ENCODE measurements at regions not wholly inside any gene's neighbourhood (a gene's known extent, or its start where the extent isn't known, plus 50 kb on each side); places are given as distances from the start of the nearest gene placed in this dataset.

DNA sequence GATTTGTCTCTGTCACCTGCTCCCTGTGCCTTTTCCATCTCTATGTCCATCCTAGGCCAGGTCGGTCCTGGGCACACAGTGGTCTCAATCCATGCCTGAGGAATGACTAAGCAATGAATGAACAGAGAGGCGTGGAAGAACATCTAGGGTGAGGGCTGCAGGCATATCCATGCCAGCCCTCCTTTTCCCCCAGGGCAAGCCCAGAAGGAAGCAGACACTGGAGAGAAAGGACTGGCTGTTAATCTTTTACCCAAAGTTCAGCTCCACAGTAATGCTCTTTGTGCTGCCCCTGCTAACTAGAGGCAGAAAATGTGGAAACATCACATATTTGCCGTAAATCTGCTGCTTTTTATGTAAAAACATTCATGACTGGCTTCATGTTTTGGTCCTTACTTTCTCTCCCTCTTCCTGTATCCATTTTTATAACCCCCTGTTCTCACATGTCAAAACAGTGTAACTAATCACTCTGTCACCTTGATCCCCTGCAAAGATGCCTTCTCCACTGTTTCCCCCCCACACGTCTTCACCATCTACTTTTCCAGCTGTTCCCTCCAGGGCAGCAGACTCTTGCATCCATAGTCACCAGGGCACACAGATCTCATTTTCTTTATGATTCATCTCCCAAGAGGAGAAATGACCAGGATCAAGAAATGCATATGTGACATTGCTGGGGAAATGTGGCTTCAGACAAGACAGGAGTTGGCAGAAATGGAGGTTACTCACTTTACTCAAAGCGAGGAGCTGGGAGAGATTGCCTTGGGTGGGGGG, 166.4 kb upstream of the PROX1 start:
- FAIRE-seq (no peak), DNase-seq (ENCODE audit: insufficient read length, low spot score) (no peak)

- DNase-seq (ENCODE audit: insufficient read length, low spot score) (no peak), FAIRE-seq (no peak)
These were observed 165.8 kb upstream of the PROX1 start for GRCh38 chr1:213821943-213822334.

DNA sequence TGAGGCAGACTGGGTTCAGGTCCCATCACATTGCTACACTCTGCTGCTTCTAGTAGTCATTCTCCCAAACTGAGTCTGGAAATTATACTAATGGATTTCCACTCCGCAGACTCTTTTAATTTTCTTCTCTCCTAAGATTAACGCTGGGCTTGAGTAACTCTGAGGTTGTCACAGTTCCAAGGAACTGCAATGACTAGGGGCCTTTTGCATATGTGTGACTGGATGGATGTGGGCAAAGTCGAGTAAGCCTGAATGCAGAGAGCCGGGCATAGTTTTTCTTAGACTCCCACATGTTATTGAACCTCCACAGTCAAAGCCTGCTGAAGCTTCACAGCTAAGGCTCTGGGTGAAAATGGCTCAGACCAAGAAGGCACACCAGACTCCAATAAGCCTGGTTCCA, 160.9 kb upstream of the PROX1 start:
- no peak for DNase-seq (ENCODE audit: insufficient read length, low spot score)
- FAIRE-seq, result no peak

DNA sequence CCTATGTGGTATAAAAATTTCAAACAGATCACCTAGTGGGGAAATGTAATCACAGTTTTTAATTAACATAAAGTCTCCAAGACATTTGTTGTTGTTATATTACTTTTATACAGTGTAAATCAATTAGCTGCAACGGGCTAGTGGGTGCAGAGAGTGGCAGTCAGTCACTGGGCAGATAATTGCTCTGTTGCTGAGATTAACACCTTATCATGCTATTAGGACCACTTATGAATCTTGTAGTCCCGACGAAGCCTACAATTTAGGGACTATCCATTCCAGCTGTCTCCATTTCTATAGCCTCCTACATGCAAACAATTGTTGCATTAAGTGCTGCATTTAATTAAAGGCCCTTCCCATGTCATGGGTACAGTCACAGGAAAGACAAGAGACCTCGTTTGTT, 158.9 kb upstream of the PROX1 start:
- DNase-seq (ENCODE audit: insufficient read length, low spot score) (no peak), FAIRE-seq (no peak)

DNA sequence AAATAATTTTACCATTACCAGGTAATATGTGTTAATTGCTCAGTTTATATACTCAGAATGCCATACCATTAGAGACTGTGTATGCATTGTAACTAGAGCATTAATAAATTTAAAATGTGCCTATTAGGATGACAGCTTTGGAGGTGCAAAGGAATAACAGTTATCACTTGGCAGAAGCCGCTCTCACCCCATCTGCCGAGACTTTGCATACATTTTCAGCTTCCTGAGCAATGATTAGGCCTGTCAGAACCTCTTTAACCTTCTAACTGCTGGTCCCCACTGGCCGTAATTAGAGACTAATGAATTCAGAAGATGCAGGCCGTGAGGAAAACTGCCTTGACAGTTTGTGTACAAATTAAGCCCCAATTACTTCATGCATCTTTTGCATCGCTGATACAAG, 158.0 kb upstream of the PROX1 start:
- FAIRE-seq (no peak), DNase-seq (ENCODE audit: insufficient read length, low spot score) (no peak)

DNA sequence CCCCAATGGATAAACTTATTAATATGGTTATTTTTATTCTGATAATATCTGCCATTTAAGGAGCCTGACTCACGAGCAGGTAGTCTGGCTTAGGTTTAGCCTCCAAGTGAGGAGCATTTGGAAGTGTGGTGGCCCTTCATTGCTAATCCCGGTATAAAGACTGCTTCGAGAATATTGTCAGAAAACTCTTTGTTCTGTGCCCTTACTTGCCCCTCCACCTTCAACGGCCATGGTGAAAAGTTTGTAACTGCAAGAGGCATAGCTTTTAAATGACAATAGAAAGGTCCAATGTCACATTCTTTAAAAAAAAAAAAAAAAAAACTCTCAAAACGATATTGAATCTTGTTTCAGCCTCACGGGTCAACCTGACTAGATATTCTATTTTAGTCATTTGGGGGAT, 157.4 kb upstream of the PROX1 start:
- no peak for FAIRE-seq
- no peak for DNase-seq (ENCODE audit: insufficient read length, low spot score)

- FAIRE-seq, result no peak
- no peak for DNase-seq (ENCODE audit: insufficient read length, low spot score)
These were observed 147.2 kb upstream of the PROX1 start for GRCh38 chr1:213840575-213840974.

DNA sequence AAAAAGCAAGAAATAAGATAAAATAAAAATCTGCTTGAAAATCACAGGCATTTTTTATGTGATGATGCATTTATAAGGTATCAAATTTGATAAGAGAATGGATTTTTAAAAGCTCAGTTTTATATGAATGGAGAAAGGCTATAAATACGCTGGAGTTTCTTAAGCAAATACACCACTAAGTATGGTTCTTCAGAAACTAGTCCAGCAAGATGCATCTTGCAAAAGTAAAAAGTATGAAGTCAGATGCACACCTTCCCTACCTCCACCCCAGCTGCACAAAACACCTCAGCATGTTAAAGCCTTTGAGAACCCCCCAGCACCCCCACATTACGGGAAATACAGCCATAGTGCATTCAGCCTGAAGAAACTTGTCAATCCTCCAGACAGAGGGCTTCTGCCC, 143.1 kb upstream of the PROX1 start:
- no peak for DNase-seq (ENCODE audit: insufficient read length, low spot score)
- no peak for FAIRE-seq

- FAIRE-seq (no peak), DNase-seq (ENCODE audit: insufficient read length, low spot score) (no peak)
These were observed 135.7 kb upstream of the PROX1 start for GRCh38 chr1:213852107-213852506.

DNA sequence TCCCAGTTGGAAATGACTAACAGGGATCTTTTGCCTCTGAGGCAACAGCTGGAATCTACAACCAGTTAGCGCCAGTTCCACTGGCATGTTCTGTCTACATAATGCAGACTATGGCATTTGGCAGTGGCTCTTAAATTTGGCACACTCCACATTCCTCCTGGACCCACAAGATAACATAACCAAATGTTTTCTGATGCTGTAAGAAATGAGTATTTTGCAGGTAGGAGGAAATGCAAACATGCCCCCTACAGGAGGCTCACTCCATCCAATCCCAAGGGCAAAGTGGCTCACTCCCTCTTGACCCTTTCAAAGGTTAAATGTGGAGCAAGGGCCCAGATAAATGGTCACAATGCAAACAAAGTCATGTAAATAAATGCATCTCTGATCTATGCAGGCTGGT, 129.2 kb upstream of the PROX1 start:
- DNase-seq (ENCODE audit: insufficient read length, low spot score) (no peak), FAIRE-seq (no peak)

DNA sequence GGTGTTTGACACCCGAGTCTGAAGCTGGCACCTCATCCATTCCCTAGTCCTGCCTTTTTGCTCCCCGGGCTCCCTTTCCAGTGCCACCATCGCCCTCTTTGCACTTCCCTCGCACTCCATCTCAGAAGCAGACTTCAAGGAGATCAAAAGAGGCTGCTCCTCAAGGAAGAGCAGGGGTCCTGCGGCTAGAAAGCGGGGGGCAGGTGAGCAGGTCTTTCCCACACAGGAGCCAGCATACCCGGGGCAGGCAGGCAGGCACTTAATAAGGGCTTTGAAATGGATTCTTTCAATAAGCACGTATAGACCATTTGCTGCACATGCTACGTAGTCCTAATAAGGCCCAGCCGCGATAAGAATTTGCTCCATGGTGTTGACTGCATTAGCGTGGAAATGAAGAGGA, 125.9 kb upstream of the PROX1 start:
- FAIRE-seq (no peak), DNase-seq (ENCODE audit: insufficient read length, low spot score) (no peak)

- FAIRE-seq (no peak), DNase-seq (ENCODE audit: insufficient read length, low spot score) (no peak)
These were observed 123.7 kb upstream of the PROX1 start for GRCh38 chr1:213864091-213864490.

DNA sequence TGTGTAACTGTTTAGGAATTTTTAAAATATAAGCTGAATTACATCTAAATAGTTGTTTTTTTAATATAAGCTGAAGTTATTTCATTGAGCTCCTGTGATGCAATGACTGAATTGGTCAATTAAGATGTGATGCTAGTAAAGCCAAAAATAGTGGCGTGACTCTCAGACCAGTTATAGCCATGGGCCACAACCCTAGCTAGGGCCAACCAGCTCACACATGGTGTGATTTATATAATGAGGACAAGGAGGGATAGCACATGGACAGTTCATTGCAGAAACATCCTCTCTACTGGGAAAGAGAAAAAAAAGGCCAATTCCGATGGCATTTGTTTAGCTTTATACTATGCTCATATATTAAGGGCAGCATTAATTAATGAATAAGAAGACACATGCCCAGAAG, 119.3 kb upstream of the PROX1 start:
- FAIRE-seq, result no peak

GRCh38 chr1:213871179-213871578, 116.6 kb upstream of the PROX1 start:
- no peak for FAIRE-seq
- DNase-seq (ENCODE audit: insufficient read length, low spot score), result no peak

More for the DNA sequence above, 119.3 kb upstream of the PROX1 start:
- DNase-seq (ENCODE audit: insufficient read length, low spot score), result no peak

- FAIRE-seq (no peak), DNase-seq (ENCODE audit: insufficient read length, low spot score) (no peak)
These were observed 113.0 kb upstream of the PROX1 start for GRCh38 chr1:213874789-213875188.

DNA sequence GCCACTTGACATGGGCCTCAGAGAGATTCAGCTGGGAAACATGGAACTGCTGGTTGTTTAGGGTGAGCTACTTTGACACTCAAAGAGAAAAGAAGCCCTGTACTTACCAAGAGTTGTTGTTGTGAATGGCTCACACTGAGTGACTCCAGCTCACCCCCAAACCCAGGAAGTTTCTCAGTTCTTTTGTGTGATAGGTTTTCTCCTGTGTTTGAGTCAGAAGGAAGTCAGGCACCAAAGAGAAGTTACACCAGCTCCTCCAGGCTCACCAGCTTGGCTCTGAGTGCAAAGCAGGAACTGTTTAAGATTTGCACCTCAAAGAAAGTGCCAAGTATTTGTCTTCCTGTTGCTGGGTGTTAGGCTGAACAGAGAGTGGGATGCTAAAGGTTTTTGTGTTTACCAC, 111.2 kb upstream of the PROX1 start:
- no peak for FAIRE-seq
- no peak for DNase-seq (ENCODE audit: insufficient read length, low spot score)

DNA sequence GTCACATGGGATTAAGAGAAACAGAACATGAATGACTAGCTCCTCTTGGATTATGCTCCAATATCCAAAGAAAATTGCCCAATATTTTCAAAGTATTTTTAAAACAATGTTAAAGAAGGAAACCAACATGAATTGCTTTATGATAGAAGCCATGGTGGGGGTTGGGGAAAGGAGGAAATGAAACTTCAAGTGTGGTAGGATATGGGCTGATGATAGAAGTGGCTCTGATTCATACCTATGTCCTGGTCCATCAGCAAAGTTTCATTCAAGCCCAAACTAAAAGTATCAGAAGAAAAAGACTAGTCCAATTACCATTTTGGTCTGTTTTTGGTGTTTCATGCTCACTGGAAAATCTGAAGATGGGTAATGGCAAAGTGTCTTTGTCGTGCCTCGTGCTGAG, 104.2 kb upstream of the PROX1 start:
- no peak for DNase-seq (ENCODE audit: insufficient read length, low spot score)
- FAIRE-seq, result no peak

DNA sequence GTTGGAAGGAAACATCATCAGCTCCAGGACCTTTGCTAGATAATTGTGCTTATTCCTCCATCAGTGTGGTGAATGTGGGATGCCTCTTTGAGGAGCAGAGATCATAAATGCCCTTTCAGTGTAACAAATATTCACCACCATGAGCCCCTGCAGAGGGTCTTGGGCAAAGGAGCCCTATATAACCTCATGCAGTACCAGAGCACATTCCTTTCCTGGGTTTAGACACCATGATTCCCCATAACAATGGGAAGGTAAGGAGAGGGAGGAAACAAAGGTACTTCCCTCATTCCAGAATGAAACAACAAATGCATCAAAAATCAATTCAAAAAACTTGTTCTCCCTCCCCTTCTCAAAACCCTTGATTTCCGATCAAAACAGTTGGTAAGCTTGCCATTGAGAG, 103.4 kb upstream of the PROX1 start:
- DNase-seq (ENCODE audit: insufficient read length, low spot score) (no peak), FAIRE-seq (no peak)

- FAIRE-seq (no peak), DNase-seq (ENCODE audit: insufficient read length, low spot score) (no peak)
These were observed 102.8 kb upstream of the PROX1 start for GRCh38 chr1:213884942-213885341.

- DNase-seq (ENCODE audit: insufficient read length, low spot score), result no peak
These were observed 99.9 kb upstream of the PROX1 start for GRCh38 chr1:213887842-213888241.

GRCh38 chr1:213891989-213892902, 95.5 kb upstream of the PROX1 start:
- no peak for DNase-seq (ENCODE audit: insufficient read length, low spot score)
- FAIRE-seq, result no peak

More at GRCh38 chr1:213887842-213888241, 99.9 kb upstream of the PROX1 start:
- no peak for FAIRE-seq

DNA sequence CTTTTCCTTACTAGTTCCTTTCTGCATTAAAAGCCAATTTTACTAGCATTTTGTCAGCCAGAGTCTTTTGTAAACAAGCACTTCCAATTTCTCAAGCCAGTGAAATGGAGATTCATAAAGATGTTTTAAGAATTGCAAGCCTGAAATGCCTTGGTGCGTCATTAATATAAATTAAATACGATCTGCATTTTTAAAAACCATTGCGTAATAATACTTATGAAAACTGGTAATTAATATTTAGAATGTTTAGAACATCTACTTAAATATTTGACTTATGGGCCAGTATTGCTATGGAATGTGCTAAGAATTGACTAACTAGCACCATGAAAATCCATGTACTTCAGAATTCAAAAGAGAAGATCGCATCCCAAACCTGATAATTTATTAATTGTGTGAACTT, 89.1 kb upstream of the PROX1 start:
- no peak for FAIRE-seq
- DNase-seq (ENCODE audit: insufficient read length, low spot score), result no peak

Data from HTR-8/SVneo (cell line).